CD14-positive monocyte (primary cell): ENCODE measurements at regions not wholly inside any gene's neighbourhood (a gene's known extent, or its start where the extent isn't known, plus 50 kb on each side); places are given as distances from the start of the nearest gene placed in this dataset.

Experiments
- DNase-seq, 3 donors: peaks; one replicate each; pipeline ENCODE4 v3.0.0-alpha.2; 2011 to 2022
- H2AFZ ChIP-seq: 2 replicates; pipeline ENCODE4 v1.6.0; 2012; ENCODE audit warnings: mild to moderate bottlenecking, low read depth, low read length, inconsistent platforms; ENCODE audit not compliant: insufficient read depth, poor library complexity, severe bottlenecking
- H3K27ac ChIP-seq, 2 donors: 1 replicate in 1 of 2; 2 replicates in 1 of 2; pipeline ENCODE4 v1.5.1; 2012 to 2013; ENCODE audit warnings: low read length in 2 of 2, control low read depth in 1 of 2, inconsistent platforms in 1 of 2, low read depth in 1 of 2, mild to moderate bottlenecking in 1 of 2
- H3K27me3 ChIP-seq, 2 donors: one replicate each; pipeline versions ENCODE4 v1.6.0 to v1.6.1; 2011 to 2013; ENCODE audit warnings: low read length in 2 of 2; ENCODE audit not compliant: control insufficient read depth in 2 of 2, insufficient read depth in 2 of 2
- H3K36me3 ChIP-seq, 2 donors: replicated peaks in 1 of 2; 1 replicate in 1 of 2; 2 replicates in 1 of 2; pipeline versions ENCODE4 v1.5.1 to v1.6.1; 2012 to 2013; ENCODE audit warnings: low read length in 2 of 2, control low read depth in 1 of 2, inconsistent platforms in 1 of 2, mild to moderate bottlenecking in 1 of 2; ENCODE audit not compliant: insufficient read depth in 2 of 2, control insufficient read depth in 1 of 2
- H3K4me1 ChIP-seq, 2 donors: 1 replicate in 1 of 2; 2 replicates in 1 of 2; pipeline versions ENCODE4 v1.5.1 to v1.6.1; 2012 to 2013; ENCODE audit warnings: low read length in 2 of 2, control low read depth in 1 of 2, inconsistent platforms in 1 of 2, mild to moderate bottlenecking in 1 of 2, moderate library complexity in 1 of 2; ENCODE audit not compliant: insufficient read depth in 2 of 2, control insufficient read depth in 1 of 2
- H3K4me2 ChIP-seq: replicated peaks from 2 replicates; pipeline ENCODE3; 2012; ENCODE audit warnings: low read length, moderate library complexity, mild to moderate bottlenecking; ENCODE audit not compliant: poor library complexity, severe bottlenecking; ENCODE audit errors: extremely low read depth
- H3K4me3 ChIP-seq, 3 experiments: fragments of 200-600 bp in 1 of 3; sonication (generic) in 1 of 3; replicated peaks in 1 of 3; 1 replicate in 2 of 3; 2 replicates in 1 of 3; pipeline ENCODE4 v1.5.1; 2011 to 2013; ENCODE audit warnings: low read length in 3 of 3, mild to moderate bottlenecking in 3 of 3, control low read depth in 2 of 3, low read depth in 2 of 3, inconsistent platforms in 1 of 3, moderate library complexity in 1 of 3
- H3K79me2 ChIP-seq: 2 replicates; pipeline ENCODE4 v1.6.0; 2012; ENCODE audit warnings: mild to moderate bottlenecking, control low read depth, inconsistent platforms, low read length, moderate library complexity; ENCODE audit not compliant: insufficient read depth
- H3K9ac ChIP-seq: 2 replicates; pipeline ENCODE4 v1.6.0; 2017; ENCODE audit warnings: low read length, mild to moderate bottlenecking; ENCODE audit not compliant: insufficient read depth, poor library complexity, severe bottlenecking
- H3K9me3 ChIP-seq, 2 donors: replicated peaks in 1 of 2; 1 replicate in 1 of 2; 2 replicates in 1 of 2; pipeline versions ENCODE4 v1.5.1 to v1.6.1; 2012 to 2013; ENCODE audit warnings: low read length in 2 of 2, control low read depth in 1 of 2; ENCODE audit not compliant: control insufficient read depth in 1 of 2, insufficient read depth in 1 of 2
- H4K20me1 ChIP-seq: 2 replicates; pipeline ENCODE4 v1.6.0; 2012; ENCODE audit warnings: mild to moderate bottlenecking, low read length, control low read depth, moderate library complexity; ENCODE audit not compliant: insufficient read depth
- H3K27ac Mint-ChIP-seq, 7 donors: one replicate each; pipeline ENCODE4 v1.8.0; 2020; ENCODE audit warnings: mild to moderate bottlenecking in 7 of 7, mixed read lengths in 7 of 7, moderate library complexity in 6 of 7, inconsistent platforms in 2 of 7
- H3K27me3 Mint-ChIP-seq, 3 donors: one replicate each; pipeline ENCODE4 v1.8.0; 2021 to 2022; ENCODE audit warnings: low read depth in 3 of 3, mild to moderate bottlenecking in 3 of 3, mixed read lengths in 3 of 3, moderate library complexity in 3 of 3, inconsistent platforms in 1 of 3
- H3K36me3 Mint-ChIP-seq, 2 donors: one replicate each; pipeline ENCODE4 v1.8.0; 2020; ENCODE audit warnings: mixed read lengths in 2 of 2, inconsistent platforms in 1 of 2, mild to moderate bottlenecking in 1 of 2
- H3K4me1 Mint-ChIP-seq: one replicate; pipeline ENCODE4 v1.8.0; 2020; ENCODE audit warnings: mild to moderate bottlenecking, mixed read lengths
- H3K4me3 Mint-ChIP-seq, 2 donors: one replicate each; pipeline ENCODE4 v1.8.0; 2020; ENCODE audit warnings: mild to moderate bottlenecking in 2 of 2, mixed read lengths in 2 of 2, moderate library complexity in 1 of 2
- H3K9me3 Mint-ChIP-seq, 7 donors: one replicate each; pipeline ENCODE4 v1.8.0; 2020 to 2022; ENCODE audit warnings: mixed read lengths in 7 of 7, mild to moderate bottlenecking in 6 of 7, moderate library complexity in 6 of 7, inconsistent platforms in 2 of 7
- CTCF ChIP-seq: fragments of 200-600 bp; IDR thresholded peaks from one replicate; pipeline ENCODE4 v1.8.0; 2022; ENCODE audit warnings: antibody characterized with exemption, mild to moderate bottlenecking
- WGBS: methylation state at CpG from one replicate; pipeline ENCODE4 v1.1.5; 2013; ENCODE audit warnings: missing lambda C conversion rate; ENCODE audit not compliant: insufficient coverage; 5-methylcytosine and 5-hydroxymethylcytosine counted together
- intact Hi-C, 2 donors: fragments of 100-400 bp; cut with micrococcal nuclease; formaldehyde crosslinking; loops; one replicate each; pipeline versions ENCODE4 v1.15.0 to v1.15.1; 2023

- H3K36me3 ChIP-seq: no peaks in the 10 kb centered on the region
- intact Hi-C loops: no loop called here
- Mint-ChIP-seq H3K9me3 (peaks cover 0 to 1% (median 0%) of the 10 kb centered on the region in 7 donors), H3K4me3 (no peak overlapping the region), H3K4me1 (peaks cover 2% of the 10 kb centered on the region), H3K27me3 (peaks cover 3 to 17% (median 4%) of the 10 kb centered on the region in 3 donors), H3K36me3 (no peaks in the 10 kb centered on the region), H3K27ac (no peak overlapping the region)
- no peak overlapping the region for H3K27ac ChIP-seq
- no peaks in the 10 kb centered on the region for H3K9me3 ChIP-seq
- no peaks in the 10 kb centered on the region for H3K27me3 ChIP-seq
- H3K4me3 ChIP-seq: no peak overlapping the region
- H4K20me1 ChIP-seq: no peaks in the 10 kb centered on the region
- TF ChIP-seq CTCF: no peak
- no CpG with 5 or more reads among the region's 2 CpGs for WGBS
- no peak overlapping the region for H3K4me2 ChIP-seq
- peaks cover 13 to 17% of the 10 kb centered on the region in 2 donors for H3K4me1 ChIP-seq
- DNase-seq: no peak
- H3K79me2 ChIP-seq: no peaks in the 10 kb centered on the region
- H3K9ac ChIP-seq: no peak overlapping the region
- H2AFZ ChIP-seq: no peak overlapping the region
These were observed 200.5 kb downstream of the UACA start for GRCh38 chr15:70562906-70563305.

GRCh38 chr15:70561885-70562284, 201.5 kb downstream of the UACA start:
- Mint-ChIP-seq H3K36me3 (no peaks in the 10 kb centered on the region), H3K4me1 (peaks cover 2% of the 10 kb centered on the region), H3K27me3 (peaks cover 2 to 17% (median 3%) of the 10 kb centered on the region in 3 donors), H3K4me3 (no peak overlapping the region), H3K9me3 (peaks cover 0 to 1% (median 0%) of the 10 kb centered on the region in 7 donors), H3K27ac (no peak overlapping the region)
- Histone ChIP-seq H3K4me1 (peaks cover 13 to 17% of the 10 kb centered on the region in 2 donors), H4K20me1 (no peaks in the 10 kb centered on the region), H3K79me2 (no peaks in the 10 kb centered on the region), H3K9me3 (no peaks in the 10 kb centered on the region), H2AFZ (no peak overlapping the region), H3K27ac (no peak overlapping the region), H3K27me3 (no peaks in the 10 kb centered on the region), H3K9ac (no peak overlapping the region), H3K4me3 (no peak overlapping the region), H3K4me2 (no peak overlapping the region), H3K36me3 (no peaks in the 10 kb centered on the region)
- 100% methylated on average over 7 of the region's 7 CpGs for WGBS
- no peak for TF ChIP-seq CTCF
- no peak for DNase-seq
- intact Hi-C loops: no loop called here
